DND-41 (cell line): ENCODE measurements at regions not wholly inside any gene's neighbourhood (a gene's known extent, or its start where the extent isn't known, plus 50 kb on each side); places are given as distances from the start of the nearest gene placed in this dataset.

Experiments
- ATAC-seq: fragments of 200-7000 bp; cut with Tn5 transposase; 3 replicates; pipeline ENCODE4 v1.9.1; 2021; ENCODE audit warnings: low read depth; ENCODE audit not compliant: insufficient read depth
- DNase-seq: peaks from one replicate; pipeline ENCODE4 v3.0.0-alpha.2; 2020
- H2AFZ ChIP-seq: 2 replicates; pipeline ENCODE4 v1.6.0; 2012; ENCODE audit warnings: low read depth, low read length
- H3K27ac ChIP-seq: 2 replicates; pipeline ENCODE4 v1.5.1; 2012; ENCODE audit warnings: low read length, inconsistent platforms
- H3K27me3 ChIP-seq: fragments of 200-600 bp; sonication (generic); 2 replicates; pipeline ENCODE4 v1.6.0; 2012; ENCODE audit warnings: low read length, mild to moderate bottlenecking, inconsistent platforms; ENCODE audit not compliant: insufficient read depth, poor library complexity
- H3K36me3 ChIP-seq: 2 replicates; pipeline ENCODE4 v1.5.1; 2012; ENCODE audit warnings: low read length, inconsistent platforms; ENCODE audit not compliant: insufficient read depth
- H3K4me1 ChIP-seq: 2 replicates; pipeline ENCODE4 v1.5.1; 2012; ENCODE audit warnings: mild to moderate bottlenecking, low read length; ENCODE audit not compliant: insufficient read depth
- H3K4me2 ChIP-seq: 2 replicates; pipeline ENCODE4 v1.6.0; 2012; ENCODE audit warnings: mild to moderate bottlenecking, moderate library complexity, low read length, inconsistent platforms; ENCODE audit not compliant: insufficient read depth
- H3K4me3 ChIP-seq, 2 experiments: fragments of 200-600 bp in 1 of 2; shearing (Covaris generic) in 1 of 2; 2 replicates each; pipeline ENCODE4 v1.5.1; 2012 to 2016; ENCODE audit warnings: inconsistent platforms in 2 of 2, low read length in 2 of 2, mild to moderate bottlenecking in 2 of 2, low read depth in 1 of 2, moderate library complexity in 1 of 2
- H3K79me2 ChIP-seq: 2 replicates; pipeline ENCODE4 v1.6.0; 2012; ENCODE audit warnings: low read length, inconsistent platforms; ENCODE audit not compliant: insufficient read depth
- H3K9ac ChIP-seq: 2 replicates; pipeline ENCODE4 v1.6.0; 2012; ENCODE audit warnings: low read depth, mild to moderate bottlenecking, inconsistent platforms, low read length, moderate library complexity
- H3K9me3 ChIP-seq: 2 replicates; pipeline ENCODE4 v1.5.1; 2012; ENCODE audit warnings: low read length, moderate library complexity, mild to moderate bottlenecking, inconsistent platforms; ENCODE audit not compliant: insufficient read depth, severe bottlenecking
- H4K20me1 ChIP-seq: 2 replicates; pipeline ENCODE4 v1.6.0; 2012; ENCODE audit warnings: low read length; ENCODE audit not compliant: insufficient read depth
- CTCF ChIP-seq: IDR thresholded peaks from 2 replicates; pipeline ENCODE4 v1.5.1; 2012; ENCODE audit warnings: borderline replicate concordance, low read length, moderate library complexity, mild to moderate bottlenecking; ENCODE audit not compliant: poor library complexity, severe bottlenecking; ENCODE audit errors: extremely low read depth
- EZH2 ChIP-seq: IDR thresholded peaks from 3 replicates; pipeline ENCODE4 v1.6.1; 2012; ENCODE audit warnings: borderline replicate concordance, low read depth, mild to moderate bottlenecking, moderate library complexity, low read length, inconsistent platforms; ENCODE audit not compliant: severe bottlenecking

GRCh38 chr6:27761391-27761790, 150.8 kb downstream of the OR2B2 start:
- Histone ChIP-seq H4K20me1 (no peaks in the 10 kb centered on the region), H3K4me3 (no peak overlapping the region), H3K9me3 (no peaks in the 10 kb centered on the region), H3K4me2 (no peak overlapping the region), H3K27ac (no peak overlapping the region), H3K36me3 (no peaks in the 10 kb centered on the region), H3K9ac (no peak overlapping the region), H2AFZ (no peak overlapping the region), H3K79me2 (peaks cover 13% of the 10 kb centered on the region), H3K4me1 (peaks cover 27% of the 10 kb centered on the region), H3K27me3 (no peaks in the 10 kb centered on the region)
- ATAC-seq, result no peak
- no peak for DNase-seq
- TF ChIP-seq CTCF (no peak), EZH2 (no peak)

- ATAC-seq (no peak), DNase-seq (no peak)
- Histone ChIP-seq H4K20me1 (no peaks in the 10 kb centered on the region), H3K36me3 (no peaks in the 10 kb centered on the region), H3K27ac (no peak overlapping the region), H3K9ac (no peak overlapping the region), H3K4me3 (no peak overlapping the region), H3K9me3 (no peaks in the 10 kb centered on the region), H3K27me3 (no peaks in the 10 kb centered on the region), H3K4me2 (no peak overlapping the region), H3K79me2 (peaks cover 13% of the 10 kb centered on the region), H2AFZ (no peak overlapping the region), H3K4me1 (peaks cover 31% of the 10 kb centered on the region)
- TF ChIP-seq EZH2 (no peak), CTCF (no peak)
Measured at GRCh38 chr6:27760464-27760863, 151.7 kb downstream of the OR2B2 start.

- no peaks in the 10 kb centered on the region for H3K36me3 ChIP-seq
- DNase-seq, result no peak
- no peaks in the 10 kb centered on the region for H3K9me3 ChIP-seq
- H3K4me3 ChIP-seq, result no peak overlapping the region
- H3K27me3 ChIP-seq, result no peaks in the 10 kb centered on the region
- H3K9ac ChIP-seq, result peak overlapping the region; percentile 5; the same call in 1 of the 2 replicates
- H4K20me1 ChIP-seq, result no peaks in the 10 kb centered on the region
- ATAC-seq, result no peak
- peaks cover 32% of the 10 kb centered on the region for H3K4me1 ChIP-seq
- TF ChIP-seq EZH2 (no peak), CTCF (no peak)
- no peak overlapping the region for H2AFZ ChIP-seq
- no peak overlapping the region for H3K4me2 ChIP-seq
- no peak overlapping the region; the same call in 1 of the 2 replicates for H3K27ac ChIP-seq
- H3K79me2 ChIP-seq, result peaks cover 13% of the 10 kb centered on the region
Measured at GRCh38 chr6:27759930-27760329, 152.3 kb downstream of the OR2B2 start.

GRCh38 chr6:27758491-27758890, 153.7 kb downstream of the OR2B2 start:
- no peaks in the 10 kb centered on the region for H3K27me3 ChIP-seq
- H3K9ac ChIP-seq, result peak overlapping the region; percentile 87
- peaks cover 40% of the 10 kb centered on the region for H3K4me1 ChIP-seq
- H3K4me3 ChIP-seq, result peak overlapping the region in 1 of 2 experiments; percentile 72; a peak in 2 of 4 replicates
- no peaks in the 10 kb centered on the region for H3K9me3 ChIP-seq
- H3K27ac ChIP-seq, result peak overlapping the region; percentile 86; the same call in 1 of the 2 replicates
- DNase-seq (no peak), ATAC-seq (no peak)
- peaks cover 13% of the 10 kb centered on the region for H3K79me2 ChIP-seq
- H2AFZ ChIP-seq, result no peak overlapping the region
- TF ChIP-seq CTCF, result no peak
- TF ChIP-seq EZH2, result no peak
- H3K36me3 ChIP-seq, result no peaks in the 10 kb centered on the region
- peak overlapping the region; percentile 67 for H3K4me2 ChIP-seq
- no peaks in the 10 kb centered on the region for H4K20me1 ChIP-seq
